ENCODE measurements at regions not wholly inside any gene's neighbourhood (a gene's known extent, or its start where the extent isn't known, plus 50 kb on each side); places are given as distances from the start of the nearest gene placed in this dataset.
A peak's percentile ranks its signal among the peaks of the same experiment; 100 is the strongest.
"Not testable (repeated sequence)": the region's sequence is repeated elsewhere in the genome, so short reads cannot be mapped to it uniquely, and the experiment has no call there.

DNA sequence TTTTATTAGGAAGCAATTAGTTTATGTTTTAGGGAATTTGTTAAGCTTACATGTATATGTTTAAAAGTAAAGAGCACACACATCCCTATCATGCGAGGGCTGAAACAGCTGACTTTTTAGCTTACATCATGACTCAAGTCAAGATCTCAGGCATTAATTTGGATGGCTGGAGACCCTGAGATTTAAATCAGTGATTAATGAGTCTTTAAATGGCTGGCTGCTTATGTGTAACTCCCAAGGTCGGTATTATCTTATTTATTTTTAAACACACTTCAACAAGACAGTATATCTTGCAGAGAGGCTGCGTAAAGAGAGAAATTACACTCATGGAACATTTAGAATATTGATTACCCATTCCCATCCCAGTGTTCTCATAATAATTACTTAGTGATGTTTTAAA, 169.4 kb downstream of the KBTBD8 start:
- DNase-seq: no peak

DNA sequence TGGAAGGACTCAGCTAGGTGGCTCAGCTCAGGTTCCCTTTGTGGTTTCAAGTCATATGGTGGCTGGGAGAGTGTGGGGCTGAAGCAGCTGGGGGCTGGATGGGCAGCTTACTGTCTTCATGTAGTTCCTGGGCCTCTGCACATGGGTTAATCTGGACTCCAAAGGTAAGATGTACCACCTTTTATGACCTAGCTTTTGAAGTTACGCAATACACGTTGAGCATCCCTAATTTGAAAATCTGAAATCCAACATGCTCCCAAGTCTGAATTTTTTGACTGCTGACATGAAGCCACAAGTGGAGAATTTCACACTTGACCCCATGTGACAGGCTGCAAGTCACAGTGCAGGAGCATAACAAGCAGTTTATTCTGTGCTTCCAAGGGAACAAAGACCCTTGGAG, 173.7 kb downstream of the KBTBD8 start:
- no peak for DNase-seq

DNA sequence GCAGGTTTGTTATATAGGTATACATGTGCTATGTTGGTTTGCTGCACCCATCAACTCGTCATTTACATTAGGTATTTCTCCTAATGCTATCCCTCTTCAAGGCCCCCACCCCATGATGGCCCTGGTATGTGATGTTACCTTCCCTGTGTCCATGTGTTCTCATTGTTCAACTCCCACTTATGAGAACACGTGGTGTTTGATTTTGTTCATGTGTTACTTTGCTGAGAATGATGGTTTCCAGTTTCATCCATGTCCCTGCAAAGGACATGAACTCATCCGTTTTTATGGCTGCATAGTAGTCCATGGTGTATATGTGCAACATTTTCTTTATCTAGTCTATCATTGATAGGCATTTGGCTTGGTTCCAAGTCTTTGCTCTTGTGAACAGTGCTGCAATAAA, 175.0 kb downstream of the KBTBD8 start:
- DNase-seq: not testable (repeated sequence)

DNA sequence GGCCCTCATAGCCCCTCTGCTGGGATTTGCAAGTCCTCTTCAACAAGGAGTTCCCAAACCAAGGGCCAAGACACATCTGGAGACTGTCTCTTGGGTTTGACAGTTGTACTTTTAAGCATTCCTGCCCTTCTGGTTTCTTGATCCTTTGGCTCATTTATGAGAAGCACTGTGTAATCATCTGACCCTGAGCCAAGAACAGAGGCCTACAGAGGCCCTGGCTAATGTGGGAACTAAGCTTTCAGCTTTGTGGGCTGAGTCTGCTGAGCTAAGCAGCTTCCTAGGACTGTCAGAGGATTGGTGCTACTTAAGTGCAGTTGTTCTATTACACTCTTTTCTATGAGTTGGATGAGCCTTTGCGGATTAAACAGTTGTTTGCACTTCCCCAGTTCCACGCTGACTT, 178.3 kb downstream of the KBTBD8 start:
- DNase-seq: no peak

DNA sequence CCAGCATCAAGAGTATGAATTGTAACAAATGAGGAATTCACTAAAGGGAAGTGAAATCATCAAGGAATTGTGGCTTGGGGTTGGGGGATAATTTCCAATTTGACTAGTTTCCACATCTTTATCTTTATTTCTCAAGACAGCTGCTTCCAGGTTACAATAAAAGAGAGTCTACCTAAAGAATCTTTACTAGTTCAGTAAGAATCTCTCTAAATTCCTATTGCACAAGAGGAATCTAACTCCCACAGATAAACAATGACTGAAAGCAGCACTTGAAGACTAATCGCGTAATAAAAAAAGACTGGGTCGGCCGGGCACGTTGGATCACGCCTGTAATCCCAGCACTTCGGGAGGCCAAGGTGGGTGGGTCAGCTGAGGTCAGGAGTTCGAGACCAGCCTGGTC, 194.4 kb downstream of the KBTBD8 start:
- no peak for DNase-seq

DNA sequence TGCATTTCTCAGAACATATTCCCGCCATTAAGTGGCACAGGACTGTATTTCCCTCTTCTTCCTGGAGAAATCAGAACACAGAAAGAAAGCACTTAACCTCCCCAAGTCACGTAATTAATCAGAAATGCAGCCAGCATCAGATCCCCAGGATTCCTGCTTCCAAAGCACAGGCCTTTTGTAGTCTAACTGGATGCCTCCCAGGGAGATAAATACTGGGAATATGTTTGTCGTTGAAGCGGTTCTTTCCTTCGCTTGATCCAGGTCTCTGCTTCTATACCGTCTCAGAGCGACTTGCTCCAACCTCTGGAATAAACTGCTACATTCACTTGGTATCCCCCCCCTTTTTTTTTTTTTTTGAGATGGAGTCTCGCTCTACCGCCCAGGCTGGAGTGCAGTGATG, 198.6 kb downstream of the KBTBD8 start:
- DNase-seq: no peak

DNA sequence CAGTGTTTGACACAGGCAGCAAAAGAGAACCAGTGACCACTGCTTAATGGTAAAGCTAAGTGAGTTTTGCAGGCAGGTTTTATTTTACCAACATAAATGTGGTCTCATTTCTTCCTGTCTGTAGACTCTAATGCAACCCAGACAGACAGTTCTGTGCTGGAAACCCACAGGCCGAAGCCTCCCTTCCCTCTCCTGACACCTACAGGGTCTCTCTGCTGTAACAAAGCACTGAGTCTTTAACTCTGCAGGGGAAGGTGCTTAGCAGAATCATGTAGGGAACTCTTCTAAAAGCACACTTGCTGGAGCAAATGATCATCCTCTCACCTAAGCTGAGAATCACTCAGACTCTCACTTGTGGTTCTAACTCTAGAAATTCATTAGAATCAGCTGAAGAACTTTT, 200.3 kb downstream of the KBTBD8 start:
- DNase-seq: no peak

DNA sequence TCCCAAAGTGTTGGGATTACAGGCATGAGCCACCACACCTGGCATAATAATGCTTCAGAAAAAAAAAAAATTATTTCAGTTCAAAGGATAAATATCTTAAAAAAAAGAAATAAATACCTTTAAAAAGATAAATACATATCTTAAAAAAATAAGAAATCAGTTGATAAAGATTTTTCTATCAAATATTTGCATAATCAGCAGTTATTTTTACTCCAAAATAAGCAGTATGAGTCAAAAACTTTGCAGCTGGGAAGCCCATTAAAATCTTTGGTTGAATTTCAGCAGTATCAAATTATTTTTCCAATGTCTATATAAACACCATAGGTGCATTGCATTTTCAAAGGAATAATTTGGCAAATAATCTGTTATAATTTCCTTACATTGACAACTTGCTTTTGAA, 202.5 kb downstream of the KBTBD8 start:
- DNase-seq: no peak

DNA sequence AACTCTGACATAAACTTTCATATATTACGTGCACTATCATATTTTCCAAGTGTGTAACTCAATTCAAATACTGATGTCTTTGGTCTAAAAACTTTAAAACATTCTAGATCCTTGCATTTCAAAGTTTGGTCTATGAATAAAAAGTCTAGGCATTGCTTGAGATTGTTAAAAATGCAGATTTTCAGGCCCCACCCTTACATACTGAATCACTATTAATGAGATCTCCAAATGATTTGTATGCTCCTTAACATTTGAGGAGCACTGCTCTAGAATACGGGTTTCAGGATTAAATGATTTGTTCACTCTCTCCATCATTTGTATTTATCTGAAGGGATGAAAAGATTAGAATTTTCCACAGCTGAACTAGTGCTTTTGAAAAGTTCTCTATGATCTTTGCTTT, 202.9 kb downstream of the KBTBD8 start:
- DNase-seq: no peak

DNA sequence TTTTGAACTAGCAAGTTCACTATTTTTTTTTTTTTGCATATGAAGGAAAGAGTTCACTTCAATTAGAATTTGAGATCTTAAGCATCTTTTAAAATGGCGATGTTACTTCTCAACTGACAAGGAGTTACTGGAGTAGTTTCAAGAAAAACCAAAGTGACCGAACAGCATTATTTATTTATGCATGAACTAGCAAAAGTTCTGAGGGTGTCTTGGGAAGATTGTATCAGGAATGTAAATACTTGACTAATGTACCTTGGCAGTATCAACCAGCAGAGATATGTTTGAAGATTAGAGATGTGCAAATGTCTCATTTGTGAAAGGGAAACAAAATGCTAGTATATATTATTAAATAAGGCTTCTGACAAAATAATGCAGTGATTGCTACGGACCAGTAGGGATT, 203.9 kb downstream of the KBTBD8 start:
- DNase-seq: no peak

DNA sequence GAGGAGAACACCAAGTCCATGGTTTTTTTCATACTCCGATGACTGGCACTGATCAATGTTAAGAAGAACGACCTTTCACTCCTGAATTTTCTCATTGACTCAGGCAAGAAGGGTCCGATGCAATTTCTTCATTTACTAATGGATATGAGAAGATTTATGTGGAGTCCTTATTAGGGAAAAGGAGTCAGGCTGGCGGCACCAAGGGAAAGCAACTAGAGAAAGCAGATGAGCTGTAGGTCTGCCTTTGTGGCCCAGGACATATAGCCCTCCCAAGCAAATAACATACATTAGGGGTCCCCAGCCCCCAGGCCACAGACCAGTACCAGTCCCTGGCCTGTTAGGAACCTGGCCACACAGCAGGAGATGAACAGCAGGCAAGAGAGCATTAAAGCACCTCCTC, 206.8 kb downstream of the KBTBD8 start:
- DNase-seq: no peak

DNA sequence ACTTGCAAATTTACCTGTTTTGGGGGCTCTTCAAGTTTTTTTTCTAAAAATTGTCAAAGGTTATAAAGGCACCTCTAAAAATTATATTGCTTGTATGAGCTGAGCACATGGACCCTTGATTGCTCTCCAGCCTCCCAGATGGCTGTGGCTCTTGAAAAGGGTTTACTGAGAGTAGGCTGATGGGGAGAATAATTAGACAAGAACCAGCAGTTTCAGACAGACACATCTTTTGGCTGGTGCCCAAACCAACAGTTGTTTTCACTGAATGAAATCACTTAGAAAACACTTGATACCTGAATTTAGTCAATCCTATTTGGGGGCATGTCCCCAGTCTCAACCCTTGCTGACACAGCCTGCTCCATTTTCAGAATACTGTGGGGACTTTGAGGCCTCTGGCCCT, 217.6 kb downstream of the KBTBD8 start:
- peak; percentile 72 for DNase-seq

DNA sequence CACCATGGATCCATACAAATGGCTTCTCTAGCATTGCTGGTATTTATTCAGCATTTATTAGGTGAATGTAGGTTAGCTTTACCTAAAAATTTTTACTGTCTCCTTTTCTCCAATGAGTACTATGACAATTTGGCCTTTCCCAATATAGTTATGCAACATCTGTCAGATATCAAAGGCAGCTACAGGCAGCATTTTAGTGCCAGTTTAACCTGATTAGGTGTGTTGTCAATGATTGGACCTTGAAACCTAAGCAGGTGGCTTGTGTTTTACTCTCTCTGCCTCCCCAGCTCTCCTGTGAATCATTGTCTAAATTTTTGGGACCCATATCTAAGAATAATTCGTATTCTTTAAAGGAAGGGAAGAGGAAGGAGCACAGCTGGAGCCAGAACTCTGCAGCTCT, 228.9 kb downstream of the KBTBD8 start:
- DNase-seq: no peak

DNA sequence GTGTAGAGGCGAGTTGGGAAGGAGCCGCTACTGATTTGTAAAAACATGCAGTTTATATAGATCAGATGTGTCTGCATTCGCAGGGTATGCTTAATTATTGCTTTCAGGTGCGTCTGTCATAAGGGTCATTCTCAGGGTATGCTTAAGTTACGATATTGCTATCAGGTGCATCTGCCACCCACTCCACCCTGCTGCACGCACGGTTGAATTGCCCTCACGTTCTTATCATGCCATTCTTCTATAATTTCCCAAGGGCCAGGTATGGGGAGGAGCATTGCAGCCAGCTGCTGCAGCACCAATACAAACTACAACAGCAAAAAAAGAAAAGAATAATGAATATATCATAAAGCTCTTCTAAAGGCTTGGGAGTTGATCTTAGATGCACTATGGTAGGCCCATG, 230.0 kb downstream of the KBTBD8 start:
- no peak for DNase-seq

DNA sequence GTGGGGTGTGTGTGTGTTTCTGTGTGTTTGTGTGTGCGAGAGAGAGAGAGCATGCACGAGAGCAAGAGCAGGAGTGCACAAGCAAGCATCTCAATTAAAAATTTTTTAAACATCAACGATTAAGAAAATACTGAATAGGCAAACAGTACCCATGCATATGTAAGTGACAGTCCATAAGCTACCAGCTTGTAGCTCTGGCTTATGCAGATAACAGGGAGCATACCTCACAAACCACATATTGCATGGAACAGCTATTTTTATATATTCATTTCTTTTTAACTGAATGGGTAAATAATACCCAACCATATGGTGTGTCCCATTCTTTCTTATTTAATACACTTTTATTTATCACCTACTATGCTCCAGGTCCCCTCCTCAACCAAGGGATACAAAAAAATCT, 234.5 kb downstream of the KBTBD8 start:
- no peak for DNase-seq

DNA sequence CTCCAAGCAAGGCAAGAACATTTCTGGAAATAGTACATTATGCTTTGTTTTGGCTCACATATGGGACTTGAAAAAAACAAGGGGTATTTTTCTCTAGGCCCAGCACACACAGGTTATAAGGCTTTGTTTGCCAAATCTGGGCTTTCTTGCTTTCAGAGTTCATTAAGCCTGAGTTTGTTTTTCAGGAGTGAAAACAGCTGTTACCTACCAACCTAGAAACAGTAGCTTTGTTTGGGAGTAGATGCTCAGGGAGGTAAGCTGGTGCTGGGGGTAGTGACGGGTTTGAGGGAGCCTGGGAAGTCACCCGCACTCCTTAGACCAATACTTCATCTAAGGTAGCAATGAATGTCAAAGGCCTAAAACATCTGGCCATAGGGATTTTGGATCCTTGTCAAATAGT, 241.2 kb downstream of the KBTBD8 start:
- no peak for DNase-seq

DNA sequence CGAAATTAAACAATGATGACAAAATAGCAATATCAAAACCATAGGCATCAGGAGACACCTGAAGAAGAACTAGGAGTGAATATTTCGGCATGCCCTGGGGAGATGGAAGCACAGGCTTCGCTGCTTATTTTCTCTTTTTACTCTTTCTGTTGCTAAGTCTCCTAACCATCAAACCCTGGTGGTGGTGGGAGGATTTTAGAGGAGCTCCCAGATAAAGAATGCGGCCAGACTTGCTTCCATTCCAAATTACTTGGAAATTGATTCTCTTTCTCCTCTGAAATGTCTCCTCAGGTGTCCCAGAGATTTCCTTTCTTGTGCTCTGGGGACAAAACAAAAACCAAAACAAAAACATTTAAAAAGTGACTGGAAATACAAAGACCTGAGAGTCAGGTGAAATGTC, 243.0 kb downstream of the KBTBD8 start:
- no peak for DNase-seq

DNA sequence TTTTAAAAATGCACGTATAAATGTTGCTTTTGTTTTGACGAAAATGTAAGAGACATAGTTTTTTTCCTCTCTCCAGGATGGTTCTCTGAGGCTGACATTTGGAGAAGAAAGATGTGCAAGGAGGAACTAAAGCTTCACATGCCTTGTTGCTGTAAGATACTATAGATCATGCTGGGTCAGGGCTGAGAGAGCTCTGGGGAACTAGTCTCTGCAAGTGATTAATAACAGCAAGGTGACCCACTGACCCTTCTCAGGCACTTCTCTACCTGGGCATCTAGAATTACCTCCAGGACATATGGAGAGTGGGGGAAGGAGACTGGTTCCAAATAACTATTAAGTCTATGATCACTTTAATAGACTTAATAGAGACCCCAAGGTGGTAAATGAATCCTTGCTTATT, 246.0 kb downstream of the KBTBD8 start:
- no peak for DNase-seq

DNA sequence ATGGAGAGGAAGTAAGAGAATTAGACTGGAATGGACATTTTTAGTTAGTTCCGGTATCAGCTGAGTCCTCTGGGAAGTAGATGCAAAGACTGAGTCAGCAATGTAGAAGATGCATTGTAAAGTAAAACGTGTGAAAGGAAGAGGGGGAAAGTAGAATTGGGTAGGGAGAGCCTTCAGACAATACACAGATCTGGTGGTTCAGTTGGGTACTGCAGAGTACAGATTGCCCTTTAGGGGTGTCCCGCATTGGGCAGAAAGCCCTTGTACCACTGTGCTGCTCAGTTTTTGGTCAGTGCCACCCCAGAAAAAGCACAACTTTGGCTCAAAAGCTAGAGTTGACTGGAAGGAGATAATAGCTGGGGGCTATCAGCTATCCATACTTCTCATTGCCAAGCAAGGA, 247.4 kb downstream of the KBTBD8 start:
- DNase-seq: no peak

DNA sequence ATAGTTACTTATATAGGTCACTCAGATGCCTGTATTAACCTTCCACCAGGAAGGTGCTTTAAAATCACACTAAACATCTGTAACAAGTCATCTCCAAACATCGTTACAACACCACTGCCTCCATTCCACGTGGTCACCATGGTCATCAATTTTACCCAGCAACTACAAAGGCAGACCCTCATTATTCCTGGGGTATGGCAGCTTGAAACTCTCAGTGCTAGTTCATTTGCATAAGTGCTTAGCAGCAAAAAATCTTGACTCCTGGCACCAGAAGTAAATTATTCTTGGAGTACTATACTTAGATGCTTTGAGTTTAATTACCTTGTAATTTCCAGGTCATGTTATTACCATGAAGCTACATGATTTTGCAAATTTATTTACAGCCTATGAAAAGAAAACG, 250.6 kb downstream of the KBTBD8 start:
- DNase-seq: no peak

DNA sequence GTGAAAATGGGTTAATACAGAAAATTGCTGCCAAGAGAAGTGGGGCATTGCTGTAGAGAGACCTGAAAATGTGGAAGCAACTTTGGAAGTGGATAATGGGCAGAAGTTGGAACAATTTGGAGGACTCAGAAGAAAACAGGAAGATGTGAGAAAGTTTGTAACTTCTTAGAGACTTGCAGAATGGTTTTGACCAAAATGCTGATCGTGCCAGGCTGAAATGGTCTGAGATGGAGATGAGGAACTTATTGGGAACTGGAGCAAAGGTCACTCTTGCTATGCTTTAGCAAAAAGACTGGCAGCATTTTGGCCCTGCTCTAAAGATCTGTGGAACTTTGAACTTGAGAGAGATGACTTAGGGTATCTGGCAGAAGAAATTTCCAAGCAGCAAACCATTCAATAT, 254.8 kb downstream of the KBTBD8 start:
- not testable (repeated sequence) for DNase-seq

DNA sequence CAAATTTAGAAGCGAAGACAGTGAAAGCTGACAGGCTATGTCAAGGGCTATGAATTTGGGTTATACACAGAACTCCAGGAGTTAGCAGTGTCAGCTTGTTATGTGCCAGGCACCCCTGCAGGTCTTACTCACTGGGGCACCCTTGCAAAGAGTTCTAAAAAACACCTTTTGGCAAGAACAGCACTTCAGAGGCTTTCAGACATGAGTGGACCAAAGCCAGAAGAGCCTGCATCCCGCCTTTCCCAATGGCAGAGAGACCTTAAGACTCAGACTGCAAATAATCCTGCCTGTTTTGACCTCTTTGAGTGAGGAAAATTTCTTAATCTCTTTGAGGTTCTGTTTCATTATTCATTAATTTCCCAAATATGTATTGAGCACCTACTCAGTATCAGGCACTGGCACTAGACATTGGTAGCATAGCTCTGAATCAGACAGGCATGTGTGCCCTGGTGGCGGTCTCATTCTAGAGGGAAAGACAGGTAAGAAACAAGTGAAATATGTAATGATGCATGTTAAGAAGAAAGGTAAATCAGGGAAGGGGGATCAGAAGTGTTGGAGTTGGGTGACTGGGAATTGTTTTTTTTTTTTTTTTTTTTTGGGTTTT, 280.0 kb downstream of the KBTBD8 start:
- DNase-seq: no peak

DNA sequence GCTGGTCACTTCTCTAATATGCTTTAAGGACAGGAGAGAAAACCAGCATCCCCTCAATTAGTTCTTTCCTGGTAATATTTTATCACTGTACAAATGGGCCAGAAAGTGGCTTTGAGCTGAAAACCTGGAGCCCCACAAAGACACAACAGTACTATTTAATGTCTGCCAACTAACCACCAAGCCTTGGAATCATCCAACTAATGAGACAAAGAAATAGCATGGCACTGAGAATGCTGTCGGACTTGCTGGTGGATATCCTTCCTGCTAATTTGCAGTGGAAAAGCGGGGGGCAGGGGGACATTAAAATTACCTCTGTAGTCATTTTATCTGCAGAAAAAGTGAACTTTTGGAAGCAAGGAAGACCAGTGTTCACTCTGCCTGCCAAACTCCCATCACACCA, 288.5 kb downstream of the KBTBD8 start:
- no peak for DNase-seq

DNA sequence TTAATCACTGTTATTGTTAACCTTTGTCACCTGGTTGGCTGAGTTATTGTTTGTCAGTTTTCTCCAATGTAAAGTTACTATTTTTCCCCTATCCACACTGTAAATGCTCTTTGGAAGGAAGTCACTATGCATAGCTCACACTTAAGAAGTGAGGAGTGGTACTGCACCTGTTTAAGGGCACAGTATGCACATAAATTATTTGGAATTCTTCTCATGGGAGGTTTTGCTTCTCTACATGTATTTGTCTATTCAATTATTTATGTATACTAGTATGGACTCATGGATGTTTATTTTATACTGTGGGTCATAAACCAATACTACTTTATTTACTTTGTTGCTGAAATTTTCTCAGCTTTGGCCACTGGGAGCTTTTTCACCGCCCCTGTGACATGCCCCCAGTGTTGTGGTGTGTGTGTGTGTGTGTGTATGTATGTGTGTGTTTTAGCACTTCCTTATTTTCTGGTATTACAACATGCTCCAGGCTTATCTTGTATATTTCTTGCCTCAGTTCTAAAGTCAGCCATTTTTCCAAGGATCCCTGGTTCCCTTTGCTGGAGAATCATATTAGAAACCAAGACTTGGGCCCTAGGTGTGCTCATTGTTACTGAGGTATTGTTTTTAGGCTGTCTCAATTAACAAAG, 290.5 kb downstream of the KBTBD8 start:
- no peak for DNase-seq

DNA sequence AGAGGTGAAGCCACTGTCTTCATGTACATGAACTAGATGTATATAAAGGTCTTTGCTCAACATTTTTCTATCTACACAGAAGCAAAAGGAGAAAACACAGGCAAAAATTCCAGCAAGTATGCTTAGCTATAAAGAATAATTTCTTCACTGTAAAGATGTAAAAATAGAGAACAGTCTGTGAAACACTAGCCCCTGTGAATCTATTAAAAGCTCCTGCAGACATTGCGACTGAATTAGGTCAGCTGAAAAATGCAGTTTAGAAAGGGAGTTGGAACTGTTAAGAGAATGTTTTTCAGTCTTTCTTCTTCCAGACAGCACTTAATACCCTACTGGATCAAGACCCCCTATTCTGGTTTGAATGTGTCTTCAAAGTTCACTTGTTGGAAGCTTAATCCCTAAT, 291.5 kb downstream of the KBTBD8 start:
- no peak for DNase-seq
